IMR-90 (cell line): ENCODE measurements at regions not wholly inside any gene's neighbourhood (a gene's known extent, or its start where the extent isn't known, plus 50 kb on each side); places are given as distances from the start of the nearest gene placed in this dataset.

Source experiments
- ATAC-seq: fragments of 200-7000 bp; cut with Tn5 transposase; 2 replicates; pipeline ENCODE4 v1.9.1; 2020; ENCODE audit warnings: low read depth, mild to moderate bottlenecking, moderate library complexity
- BruUV-seq: library from RNA; stranded (reverse); fragments of 400-500 nt; replicated peaks from 2 replicates; lab custom pipeline; 2021; lab: Mats Ljungman, UMichigan
- CTCF ChIA-PET: fragments of 300-600 bp; formaldehyde crosslinking; extraction: SDS; loops from one replicate; lab custom pipeline; 2021; ENCODE audit warnings: antibody characterized with exemption; lab: Yijun Ruan, JAX
- POLR2A ChIA-PET: fragments of 300-600 bp; sonication (Branson Sonifier 250); formaldehyde crosslinking; loops from one replicate; lab custom pipeline; 2022; ENCODE audit warnings: antibody characterized with exemption; ENCODE audit not compliant: unreplicated experiment; lab: Charles Lee
- DNase-seq: peaks from one replicate; pipeline ENCODE4 v3.0.0; 2013
- H2AFZ ChIP-seq: replicated peaks from 2 replicates; pipeline ENCODE3; 2013; ENCODE audit warnings: low read length, mild to moderate bottlenecking; ENCODE audit not compliant: poor library complexity
- H2AK5ac ChIP-seq: 2 replicates; pipeline ENCODE4 v1.6.1; 2013; ENCODE audit warnings: low read depth, low read length, inconsistent platforms
- H2AK9ac ChIP-seq: replicated peaks from 2 replicates; pipeline ENCODE3; 2013; ENCODE audit warnings: mild to moderate bottlenecking, low read depth, low read length, moderate library complexity; ENCODE audit not compliant: poor library complexity
- H2BK120ac ChIP-seq: 2 replicates; pipeline ENCODE4 v1.6.1; 2013; ENCODE audit warnings: low read depth, low read length, inconsistent platforms
- H2BK15ac ChIP-seq: 3 replicates; pipeline ENCODE4 v1.6.1; 2013; ENCODE audit warnings: low read depth, low read length, inconsistent platforms
- H2BK20ac ChIP-seq: 2 replicates; pipeline ENCODE4 v1.6.1; 2013; ENCODE audit warnings: low read depth, mild to moderate bottlenecking, inconsistent platforms, low read length, moderate library complexity
- H2BK5ac ChIP-seq: 2 replicates; pipeline ENCODE4 v1.6.1; 2013; ENCODE audit warnings: mild to moderate bottlenecking, low read depth, low read length, inconsistent platforms; ENCODE audit not compliant: poor library complexity, severe bottlenecking
- H3K14ac ChIP-seq: replicated peaks from 2 replicates; pipeline ENCODE4 v1.6.1; 2013; ENCODE audit warnings: low read depth, low read length, inconsistent platforms
- H3K18ac ChIP-seq: 2 replicates; pipeline ENCODE4 v1.6.1; 2013; ENCODE audit warnings: low read depth, low read length, control low read depth
- H3K23ac ChIP-seq: 2 replicates; pipeline ENCODE4 v1.6.1; 2013; ENCODE audit warnings: low read depth, low read length, inconsistent platforms
- H3K27ac ChIP-seq: 2 replicates; pipeline ENCODE4 v1.5.1; 2013; ENCODE audit warnings: mild to moderate bottlenecking, control low read depth, low read length; ENCODE audit not compliant: insufficient read depth
- H3K27me3 ChIP-seq: 2 replicates; pipeline ENCODE4 v1.6.1; 2013; ENCODE audit warnings: low read length; ENCODE audit not compliant: control insufficient read depth, insufficient read depth
- H3K36me3 ChIP-seq: 2 replicates; pipeline ENCODE4 v1.6.1; 2013; ENCODE audit warnings: low read length, mixed read lengths; ENCODE audit not compliant: control insufficient read depth, insufficient read depth
- H3K4ac ChIP-seq: 2 replicates; pipeline ENCODE4 v1.6.1; 2013; ENCODE audit warnings: low read depth, low read length, inconsistent platforms
- H3K4me1 ChIP-seq: 2 replicates; pipeline ENCODE4 v1.6.1; 2013; ENCODE audit warnings: low read length, mixed read lengths; ENCODE audit not compliant: control insufficient read depth, insufficient read depth
- H3K4me2 ChIP-seq: 2 replicates; pipeline ENCODE4 v1.6.1; 2013; ENCODE audit warnings: low read depth, mild to moderate bottlenecking, control low read depth, low read length, moderate library complexity
- H3K4me3 ChIP-seq: 2 replicates; pipeline ENCODE4 v1.5.1; 2013; ENCODE audit warnings: low read depth, mild to moderate bottlenecking, control low read depth, low read length, moderate library complexity; ENCODE audit not compliant: insufficient read depth
- H3K56ac ChIP-seq: 2 replicates; pipeline ENCODE4 v1.6.1; 2013; ENCODE audit warnings: low read length, inconsistent platforms; ENCODE audit not compliant: insufficient read depth; ENCODE audit errors: extremely low read depth
- H3K79me1 ChIP-seq, 2 experiments: 2 replicates each; pipeline ENCODE4 v1.6.1; 2013; ENCODE audit warnings: low read length in 2 of 2, inconsistent platforms in 1 of 2, low read depth in 1 of 2
- H3K9ac ChIP-seq: 2 replicates; pipeline ENCODE4 v1.6.1; 2013; ENCODE audit warnings: low read depth, low read length, control low read depth
- H3K9me1 ChIP-seq: 2 replicates; pipeline ENCODE4 v1.6.1; 2013; ENCODE audit warnings: low read length, inconsistent platforms; ENCODE audit not compliant: insufficient read depth
- H3K9me3 ChIP-seq: 2 replicates; pipeline ENCODE4 v1.6.1; 2013; ENCODE audit warnings: low read length; ENCODE audit not compliant: control insufficient read depth, insufficient read depth
- H4K20me1 ChIP-seq: 2 replicates; pipeline ENCODE4 v1.6.1; 2013; ENCODE audit warnings: low read length, inconsistent platforms; ENCODE audit not compliant: insufficient read depth
- H4K5ac ChIP-seq: 2 replicates; pipeline ENCODE4 v1.6.1; 2013; ENCODE audit warnings: mild to moderate bottlenecking, low read depth, low read length, control low read depth
- H4K8ac ChIP-seq, 2 experiments: 2 replicates each; pipeline ENCODE4 v1.6.1; 2013; ENCODE audit warnings: low read depth in 2 of 2, low read length in 2 of 2, control low read depth in 1 of 2, inconsistent platforms in 1 of 2
- H4K91ac ChIP-seq: 2 replicates; pipeline ENCODE4 v1.6.1; 2013; ENCODE audit warnings: low read depth, low read length, inconsistent platforms; ENCODE audit not compliant: insufficient read depth
- CEBPB ChIP-seq: IDR thresholded peaks from 2 replicates; pipeline ENCODE4 v1.6.1; 2012; ENCODE audit warnings: low read depth, low read length, improper control_type of control experiment
- CHD1 ChIP-seq: IDR thresholded peaks from 2 replicates; pipeline ENCODE4 v1.6.1; 2012; ENCODE audit warnings: low read depth, low read length, improper control_type of control experiment
- ELK1 ChIP-seq: fragments of 150-350 bp; IDR thresholded peaks from 2 replicates; pipeline ENCODE4 v1.6.1; 2016; ENCODE audit warnings: low read depth, mild to moderate bottlenecking, low read length, moderate library complexity, borderline replicate concordance
- MAFK ChIP-seq: IDR thresholded peaks from 2 replicates; pipeline ENCODE4 v1.6.1; 2012; ENCODE audit warnings: low read depth, low read length, improper control_type of control experiment
- MAZ ChIP-seq: IDR thresholded peaks from 2 replicates; pipeline ENCODE4 v1.6.1; 2012; ENCODE audit warnings: low read depth, mild to moderate bottlenecking, low read length, improper control_type of control experiment, moderate library complexity, borderline replicate concordance
- NFE2L2 ChIP-seq: fragments of 150-350 bp; IDR thresholded peaks from 2 replicates; pipeline ENCODE4 v1.6.1; 2016; ENCODE audit warnings: low read depth, mild to moderate bottlenecking, low read length
- RCOR1 ChIP-seq: IDR thresholded peaks from 2 replicates; pipeline ENCODE4 v1.6.1; 2012; ENCODE audit warnings: mild to moderate bottlenecking, low read length, improper control_type of control experiment; ENCODE audit not compliant: insufficient replicate concordance
- SMC3 ChIP-seq: fragments of 150-350 bp; IDR thresholded peaks from 2 replicates; pipeline ENCODE4 v1.6.1; 2016; ENCODE audit warnings: low read depth, mild to moderate bottlenecking, antibody characterized with exemption, low read length, moderate library complexity
- WGBS, 2 experiments: methylation state at CpG; one replicate each; pipeline versions ENCODE4 v1.1.5 to v1.1.7; 2013; ENCODE audit warnings: missing lambda C conversion rate in 2 of 2; ENCODE audit not compliant: insufficient read length in 1 of 2; ENCODE audit errors: extremely low coverage in 2 of 2; 5-methylcytosine and 5-hydroxymethylcytosine counted together
- dilution Hi-C: fragments of 300-500 bp; cut with HindIII; formaldehyde crosslinking; loops from one replicate; pipeline ENCODE4 v1.14.3; 2018; ENCODE audit warnings: low sequenced_read_pairs; ENCODE audit not compliant: unreplicated experiment
- in situ Hi-C: fragments of 300-500 bp; cut with MboI; formaldehyde crosslinking; loops from 3 replicates; pipeline ENCODE4 v1.14.3; 2019; ENCODE audit warnings: low sequenced_read_pairs, inconsistent platforms, mixed read lengths
- intact Hi-C: fragments of 100-400 bp; cut with micrococcal nuclease; formaldehyde crosslinking; loops from 2 replicates; pipeline ENCODE4 v1.10.0; 2022
- TF ChIP-seq, protein P1 (sequence below): fragments of 150-350 bp; IDR thresholded peaks from 2 replicates; pipeline ENCODE4 v1.6.1; 2017; ENCODE audit warnings: mild to moderate bottlenecking, antibody characterized with exemption, low read length, low read depth

DNA sequence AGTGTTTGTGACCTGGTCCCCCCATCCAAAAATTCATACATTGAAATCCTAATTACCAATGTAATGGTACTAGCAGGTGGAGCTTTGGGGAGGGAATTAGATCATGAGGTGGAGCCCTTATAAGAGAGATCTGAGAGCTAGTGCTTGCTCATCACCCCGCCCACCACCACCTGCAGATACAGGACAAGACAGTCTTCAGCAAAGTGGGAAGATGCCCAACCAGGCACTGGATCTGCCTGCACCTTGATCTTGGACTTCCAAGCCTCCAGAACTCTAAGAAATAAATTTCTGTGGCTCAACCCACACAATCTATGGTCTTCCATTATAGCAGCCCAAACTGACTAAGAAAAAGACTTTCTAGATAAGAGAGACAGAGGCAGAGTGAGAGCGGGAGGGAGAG, 343.4 kb downstream of the LRRIQ3 start:
- Histone ChIP-seq H3K79me1 (no peaks in the 10 kb centered on the region), H3K4me1 (no peaks in the 10 kb centered on the region), H3K27me3 (no peaks in the 10 kb centered on the region), H3K23ac (no peak overlapping the region), H3K27ac (no peak overlapping the region), H4K91ac (no peak overlapping the region), H3K4me2 (no peak overlapping the region), H2BK15ac (no peak overlapping the region), H3K56ac (no peak overlapping the region), H2BK120ac (no peak overlapping the region), H2AFZ (no peak overlapping the region), H3K14ac (no peak overlapping the region), H4K5ac (no peak overlapping the region), H2BK5ac (no peak overlapping the region), H3K4me3 (no peak overlapping the region), H2BK20ac (no peak overlapping the region), H4K8ac (no peak overlapping the region), H3K18ac (no peak overlapping the region), H2AK5ac (no peak overlapping the region), H3K36me3 (no peaks in the 10 kb centered on the region), H3K9me3 (peaks cover 3% of the 10 kb centered on the region), H3K4ac (no peak overlapping the region), H3K9me1 (no peaks in the 10 kb centered on the region), H3K9ac (no peak overlapping the region), H4K20me1 (no peaks in the 10 kb centered on the region), H2AK9ac (no peak overlapping the region)
- ChIA-PET CTCF (no interaction called here), POLR2A (no interaction called here)
- no TSS peak for BruUV-seq
- TF ChIP-seq CHD1 (no peak), CEBPB (no peak), NFE2L2 (no peak), ELK1 (no peak), MAFK (no peak), SMC3 (no peak), RCOR1 (no peak), MAZ (no peak)
- TF ChIP-seq, protein P1, sequence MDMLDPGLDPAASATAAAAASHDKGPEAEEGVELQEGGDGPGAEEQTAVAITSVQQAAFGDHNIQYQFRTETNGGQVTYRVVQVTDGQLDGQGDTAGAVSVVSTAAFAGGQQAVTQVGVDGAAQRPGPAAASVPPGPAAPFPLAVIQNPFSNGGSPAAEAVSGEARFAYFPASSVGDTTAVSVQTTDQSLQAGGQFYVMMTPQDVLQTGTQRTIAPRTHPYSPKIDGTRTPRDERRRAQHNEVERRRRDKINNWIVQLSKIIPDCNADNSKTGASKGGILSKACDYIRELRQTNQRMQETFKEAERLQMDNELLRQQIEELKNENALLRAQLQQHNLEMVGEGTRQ = no peak
- dilution Hi-C loops = no loop called here
- intact Hi-C loops = no loop called here
- DNase-seq (no peak), ATAC-seq (no peak)
- in situ Hi-C loops = no loop called here
- no CpG with 5 or more reads among the region's 2 CpGs for WGBS, 2 experiments
